ENCODE measurements at regions not wholly inside any gene's neighbourhood (a gene's known extent, or its start where the extent isn't known, plus 50 kb on each side); places are given as distances from the start of the nearest gene placed in this dataset.

DNA sequence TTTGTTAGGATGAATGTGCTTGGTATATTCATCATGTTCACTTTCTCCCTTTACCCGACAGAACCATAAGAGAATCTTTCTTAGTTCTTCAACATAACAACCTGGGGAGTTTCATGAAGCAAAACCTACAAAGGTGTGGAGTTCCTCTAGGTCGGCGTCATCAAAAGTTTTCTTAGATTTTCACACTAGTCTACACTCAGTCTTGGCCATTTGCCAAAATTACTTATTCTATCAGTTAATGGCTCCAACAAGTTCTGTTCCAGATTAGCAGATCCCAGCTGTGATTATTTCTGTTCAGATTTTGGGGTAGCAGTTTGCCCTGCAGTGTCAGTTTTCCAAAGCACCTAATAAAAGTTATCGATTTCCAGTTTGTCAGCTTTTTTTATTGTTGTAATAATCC is 935.8 kb upstream of the RAG2 start:
- H3K27me3 Mint-ChIP-seq = no peaks in the 10 kb centered on the region
- TF ChIP-seq, protein P1, sequence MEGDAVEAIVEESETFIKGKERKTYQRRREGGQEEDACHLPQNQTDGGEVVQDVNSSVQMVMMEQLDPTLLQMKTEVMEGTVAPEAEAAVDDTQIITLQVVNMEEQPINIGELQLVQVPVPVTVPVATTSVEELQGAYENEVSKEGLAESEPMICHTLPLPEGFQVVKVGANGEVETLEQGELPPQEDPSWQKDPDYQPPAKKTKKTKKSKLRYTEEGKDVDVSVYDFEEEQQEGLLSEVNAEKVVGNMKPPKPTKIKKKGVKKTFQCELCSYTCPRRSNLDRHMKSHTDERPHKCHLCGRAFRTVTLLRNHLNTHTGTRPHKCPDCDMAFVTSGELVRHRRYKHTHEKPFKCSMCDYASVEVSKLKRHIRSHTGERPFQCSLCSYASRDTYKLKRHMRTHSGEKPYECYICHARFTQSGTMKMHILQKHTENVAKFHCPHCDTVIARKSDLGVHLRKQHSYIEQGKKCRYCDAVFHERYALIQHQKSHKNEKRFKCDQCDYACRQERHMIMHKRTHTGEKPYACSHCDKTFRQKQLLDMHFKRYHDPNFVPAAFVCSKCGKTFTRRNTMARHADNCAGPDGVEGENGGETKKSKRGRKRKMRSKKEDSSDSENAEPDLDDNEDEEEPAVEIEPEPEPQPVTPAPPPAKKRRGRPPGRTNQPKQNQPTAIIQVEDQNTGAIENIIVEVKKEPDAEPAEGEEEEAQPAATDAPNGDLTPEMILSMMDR (IDR thresholded peaks at IDR 0.05; ENCODE audit: unreplicated experiment) = no peak
- no peaks in the 10 kb centered on the region for H3K36me3 Mint-ChIP-seq (ENCODE audit: insufficient read depth)
- no peak overlapping the region for H3K4me3 Mint-ChIP-seq (ENCODE audit: low read depth)
- H3K4me1 Mint-ChIP-seq (ENCODE audit: low read depth) = no peaks in the 10 kb centered on the region
- no peak for DNase-seq (ENCODE audit: low spot score, unreplicated experiment)
- peaks cover 15% of the 10 kb centered on the region for H3K9me3 Mint-ChIP-seq (ENCODE audit: low read depth)
- no peak overlapping the region for H3K27ac Mint-ChIP-seq

DNA sequence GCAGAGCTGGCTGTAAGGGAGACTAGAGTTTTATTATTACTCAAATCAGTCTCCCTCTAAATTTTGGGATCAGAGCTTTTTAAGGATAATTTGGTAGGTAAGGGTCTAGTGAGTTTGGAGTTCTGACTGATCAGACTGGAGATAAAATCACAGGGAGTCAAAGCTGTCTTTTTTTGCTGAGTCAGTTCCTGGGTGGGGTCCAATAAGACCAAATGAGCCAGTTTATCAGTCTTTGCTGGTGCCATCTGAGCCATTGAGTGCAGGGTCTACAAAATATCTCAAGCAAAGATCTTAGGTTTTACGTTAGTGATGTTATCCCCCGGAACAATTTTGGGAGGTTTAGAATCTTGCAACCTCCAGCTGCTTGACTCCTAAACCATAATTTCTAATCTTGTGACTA is 935.1 kb upstream of the RAG2 start:
- no peak overlapping the region for H3K27ac Mint-ChIP-seq
- TF ChIP-seq, protein P1 (IDR thresholded peaks at IDR 0.05; ENCODE audit: unreplicated experiment) = no peak
- H3K4me1 Mint-ChIP-seq (ENCODE audit: low read depth) = no peaks in the 10 kb centered on the region
- DNase-seq (ENCODE audit: low spot score, unreplicated experiment) = no peak
- H3K27me3 Mint-ChIP-seq = no peaks in the 10 kb centered on the region
- no peaks in the 10 kb centered on the region for H3K36me3 Mint-ChIP-seq (ENCODE audit: insufficient read depth)
- H3K9me3 Mint-ChIP-seq (ENCODE audit: low read depth) = peaks cover 17% of the 10 kb centered on the region
- H3K4me3 Mint-ChIP-seq (ENCODE audit: low read depth) = no peak overlapping the region

DNA sequence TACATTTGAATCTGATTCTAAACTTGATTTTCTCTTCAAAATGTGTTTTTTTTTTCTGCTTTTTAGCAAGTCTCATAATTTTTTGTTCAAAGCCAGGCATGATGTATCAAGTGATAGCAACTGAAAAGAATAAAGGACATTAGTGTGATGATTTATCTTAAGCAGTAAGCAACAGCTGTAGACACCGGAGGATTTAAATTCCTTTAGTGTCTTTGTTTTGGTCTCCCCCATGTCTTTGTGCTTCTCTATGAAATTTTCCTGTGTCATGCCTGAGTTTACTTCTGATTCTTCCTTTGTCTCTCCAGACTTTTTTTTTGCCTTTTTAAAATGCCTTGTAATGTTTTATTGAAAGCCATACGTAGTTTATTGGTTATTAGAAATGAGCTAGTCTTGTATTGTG is 934.2 kb upstream of the RAG2 start:
- Mint-ChIP-seq H3K27ac (no peak overlapping the region), H3K4me3 (ENCODE audit: low read depth) (no peak overlapping the region), H3K9me3 (ENCODE audit: low read depth) (peaks cover 18% of the 10 kb centered on the region), H3K36me3 (ENCODE audit: insufficient read depth) (no peaks in the 10 kb centered on the region), H3K27me3 (no peaks in the 10 kb centered on the region), H3K4me1 (ENCODE audit: low read depth) (no peaks in the 10 kb centered on the region)
- TF ChIP-seq, protein P1 (IDR thresholded peaks at IDR 0.05; ENCODE audit: unreplicated experiment) = no peak
- no peak for DNase-seq (ENCODE audit: low spot score, unreplicated experiment)

DNA sequence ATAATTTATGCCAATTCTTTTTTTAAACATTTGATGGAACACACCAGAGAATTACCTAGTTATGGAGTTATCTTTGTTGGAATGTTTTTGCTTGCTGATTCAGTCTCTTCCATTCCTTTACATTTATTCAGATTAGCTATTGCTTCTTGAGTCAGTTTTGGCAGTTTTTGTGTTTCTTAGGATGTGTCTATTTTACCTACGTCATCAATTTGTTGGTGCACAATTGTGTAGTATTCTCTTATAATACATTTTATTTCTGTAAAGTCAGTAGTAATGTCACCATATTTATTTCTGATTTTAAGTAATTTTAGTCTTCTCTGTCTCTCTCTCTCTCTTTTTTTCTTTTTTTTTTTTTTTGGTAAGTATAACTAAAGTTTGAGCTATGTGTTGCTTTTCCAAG is 929.5 kb upstream of the RAG2 start:
- peaks cover 24% of the 10 kb centered on the region for H3K9me3 Mint-ChIP-seq (ENCODE audit: low read depth)

DNA sequence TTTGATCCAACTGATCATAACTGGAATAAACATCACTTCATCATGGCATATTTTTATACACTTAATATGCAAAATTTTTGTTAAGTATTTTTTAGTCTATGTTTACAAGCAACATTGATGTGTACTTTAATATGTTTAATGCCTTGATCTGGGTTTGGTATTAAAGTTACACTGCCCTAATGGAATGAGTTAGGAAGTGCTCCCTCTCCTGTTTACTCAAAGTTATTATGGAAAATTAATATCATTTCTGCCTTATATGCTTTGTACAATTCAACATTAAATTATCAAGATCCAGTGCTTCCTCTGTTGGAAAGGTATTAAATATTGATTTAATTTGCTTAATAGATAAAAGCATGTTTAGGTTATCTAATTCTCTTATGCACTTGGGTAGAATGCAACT is 927.3 kb upstream of the RAG2 start:
- H3K4me1 Mint-ChIP-seq (ENCODE audit: low read depth) = no peaks in the 10 kb centered on the region
- peaks cover 31% of the 10 kb centered on the region for H3K9me3 Mint-ChIP-seq (ENCODE audit: low read depth)
- H3K36me3 Mint-ChIP-seq (ENCODE audit: insufficient read depth) = no peaks in the 10 kb centered on the region
- H3K27ac Mint-ChIP-seq = no peak overlapping the region
- TF ChIP-seq, protein P1 (IDR thresholded peaks at IDR 0.05; ENCODE audit: unreplicated experiment) = no peak
- DNase-seq (ENCODE audit: low spot score, unreplicated experiment) = no peak
- H3K27me3 Mint-ChIP-seq = no peaks in the 10 kb centered on the region
- no peak overlapping the region for H3K4me3 Mint-ChIP-seq (ENCODE audit: low read depth)

More for the DNA sequence above, 929.5 kb upstream of the RAG2 start:
- no peaks in the 10 kb centered on the region for H3K27me3 Mint-ChIP-seq
- H3K4me1 Mint-ChIP-seq (ENCODE audit: low read depth) = no peaks in the 10 kb centered on the region
- no peak overlapping the region for H3K27ac Mint-ChIP-seq
- TF ChIP-seq, protein P1 (IDR thresholded peaks at IDR 0.05; ENCODE audit: unreplicated experiment) = no peak
- H3K36me3 Mint-ChIP-seq (ENCODE audit: insufficient read depth) = no peaks in the 10 kb centered on the region
- no peak overlapping the region for H3K4me3 Mint-ChIP-seq (ENCODE audit: low read depth)
- no peak for DNase-seq (ENCODE audit: low spot score, unreplicated experiment)
